Osteocyte (in vitro differentiated cells): ENCODE measurements at regions not wholly inside any gene's neighbourhood (a gene's known extent, or its start where the extent isn't known, plus 50 kb on each side); places are given as distances from the start of the nearest gene placed in this dataset.

ENCODE experiments used
- DNase-seq: peaks from one replicate; pipeline ENCODE4 v3.0.0; 2021; ENCODE audit warnings: mixed read lengths; ENCODE audit not compliant: unreplicated experiment; ENCODE audit errors: extremely low spot score
- H3K27ac Mint-ChIP-seq: one replicate; pipeline ENCODE4 v1.8.0; 2021; ENCODE audit warnings: mild to moderate bottlenecking, mixed read lengths; ENCODE audit not compliant: unreplicated experiment
- H3K27me3 Mint-ChIP-seq: one replicate; pipeline ENCODE4 v1.8.0; 2021; ENCODE audit warnings: mixed read lengths; ENCODE audit not compliant: unreplicated experiment
- H3K36me3 Mint-ChIP-seq: one replicate; pipeline ENCODE4 v1.8.0; 2021; ENCODE audit warnings: mixed read lengths; ENCODE audit not compliant: unreplicated experiment
- H3K4me1 Mint-ChIP-seq: one replicate; pipeline ENCODE4 v1.8.0; 2021; ENCODE audit warnings: mixed read lengths; ENCODE audit not compliant: unreplicated experiment
- H3K4me3 Mint-ChIP-seq: one replicate; pipeline ENCODE4 v1.8.0; 2021; ENCODE audit warnings: mild to moderate bottlenecking, moderate library complexity, mixed read lengths; ENCODE audit not compliant: unreplicated experiment
- H3K9me3 Mint-ChIP-seq: one replicate; pipeline ENCODE4 v1.8.0; 2021; ENCODE audit warnings: mixed read lengths; ENCODE audit not compliant: unreplicated experiment
- TF ChIP-seq, protein P1 (sequence below): fragments of 200-600 bp; sonication (generic); IDR thresholded peaks from 2 replicates; pipeline ENCODE4 v1.5.0; 2021; ENCODE audit warnings: antibody characterized with exemption, mild to moderate bottlenecking, moderate library complexity

GRCh38 chr5:125503946-125504345 lies 757.5 kb upstream of the ZNF608 start:
- no peaks in the 10 kb centered on the region for H3K36me3 Mint-ChIP-seq
- no peaks in the 10 kb centered on the region for H3K27me3 Mint-ChIP-seq
- DNase-seq, result no peak

DNA sequence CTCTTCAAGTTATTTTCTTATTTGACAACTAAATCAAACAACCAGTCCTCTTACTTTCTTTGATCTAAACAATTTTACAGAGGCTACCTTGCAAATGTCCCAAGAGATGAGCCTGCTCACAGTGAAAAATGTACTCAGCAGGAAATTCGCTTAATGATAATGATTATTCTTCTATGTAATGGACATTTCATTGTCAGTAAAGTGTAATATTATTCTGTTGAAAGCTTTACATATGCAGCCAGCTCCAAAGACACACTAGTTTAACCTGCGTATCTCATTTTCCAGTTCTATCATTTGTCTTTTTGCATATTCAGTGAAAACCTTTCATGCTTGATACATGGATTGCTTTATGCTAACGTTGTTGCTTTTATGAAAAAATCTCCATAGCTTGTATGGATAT lies 758.7 kb upstream of the ZNF608 start:
- TF ChIP-seq, protein P1, sequence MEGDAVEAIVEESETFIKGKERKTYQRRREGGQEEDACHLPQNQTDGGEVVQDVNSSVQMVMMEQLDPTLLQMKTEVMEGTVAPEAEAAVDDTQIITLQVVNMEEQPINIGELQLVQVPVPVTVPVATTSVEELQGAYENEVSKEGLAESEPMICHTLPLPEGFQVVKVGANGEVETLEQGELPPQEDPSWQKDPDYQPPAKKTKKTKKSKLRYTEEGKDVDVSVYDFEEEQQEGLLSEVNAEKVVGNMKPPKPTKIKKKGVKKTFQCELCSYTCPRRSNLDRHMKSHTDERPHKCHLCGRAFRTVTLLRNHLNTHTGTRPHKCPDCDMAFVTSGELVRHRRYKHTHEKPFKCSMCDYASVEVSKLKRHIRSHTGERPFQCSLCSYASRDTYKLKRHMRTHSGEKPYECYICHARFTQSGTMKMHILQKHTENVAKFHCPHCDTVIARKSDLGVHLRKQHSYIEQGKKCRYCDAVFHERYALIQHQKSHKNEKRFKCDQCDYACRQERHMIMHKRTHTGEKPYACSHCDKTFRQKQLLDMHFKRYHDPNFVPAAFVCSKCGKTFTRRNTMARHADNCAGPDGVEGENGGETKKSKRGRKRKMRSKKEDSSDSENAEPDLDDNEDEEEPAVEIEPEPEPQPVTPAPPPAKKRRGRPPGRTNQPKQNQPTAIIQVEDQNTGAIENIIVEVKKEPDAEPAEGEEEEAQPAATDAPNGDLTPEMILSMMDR, result no peak
- H3K27me3 Mint-ChIP-seq, result no peaks in the 10 kb centered on the region

More at GRCh38 chr5:125503946-125504345, 757.5 kb upstream of the ZNF608 start:
- Mint-ChIP-seq H3K27ac (no peak overlapping the region), H3K4me1 (peaks cover 6% of the 10 kb centered on the region), H3K9me3 (no peaks in the 10 kb centered on the region), H3K4me3 (no peak overlapping the region)
- TF ChIP-seq, protein P1, result no peak

GRCh38 chr5:125506124-125506523 lies 759.7 kb upstream of the ZNF608 start:
- H3K36me3 Mint-ChIP-seq, result peaks cover 3% of the 10 kb centered on the region
- H3K27me3 Mint-ChIP-seq, result no peaks in the 10 kb centered on the region
- no peak for DNase-seq
- H3K9me3 Mint-ChIP-seq, result no peaks in the 10 kb centered on the region
- no peak overlapping the region for H3K27ac Mint-ChIP-seq
- peaks cover 3% of the 10 kb centered on the region for H3K4me1 Mint-ChIP-seq
- H3K4me3 Mint-ChIP-seq, result no peak overlapping the region
- TF ChIP-seq, protein P1, result no peak

More for the DNA sequence above, 758.7 kb upstream of the ZNF608 start:
- Mint-ChIP-seq H3K9me3 (no peaks in the 10 kb centered on the region), H3K36me3 (peaks cover 3% of the 10 kb centered on the region), H3K27ac (no peak overlapping the region), H3K4me3 (no peak overlapping the region), H3K4me1 (no peaks in the 10 kb centered on the region)
- no peak for DNase-seq

DNA sequence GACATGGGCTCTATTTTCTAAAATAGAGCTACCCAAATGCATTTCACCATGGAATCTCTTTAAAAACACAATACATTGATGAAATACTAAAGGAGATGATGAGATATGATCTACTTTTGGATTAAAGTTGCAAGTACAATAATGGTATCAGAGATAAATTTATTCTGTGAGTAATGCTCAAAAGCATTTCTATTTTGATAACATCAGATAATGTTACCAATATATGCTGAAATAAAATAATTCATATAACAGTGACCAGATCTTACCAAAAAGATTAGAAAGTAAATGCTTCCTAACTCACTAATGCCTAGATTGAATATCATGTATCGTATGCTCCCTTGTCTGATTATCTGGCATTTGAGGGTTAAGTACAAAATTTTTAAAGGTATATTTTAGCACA lies 761.8 kb upstream of the ZNF608 start:
- DNase-seq, result no peak
- TF ChIP-seq, protein P1, result no peak
- Mint-ChIP-seq H3K9me3 (no peaks in the 10 kb centered on the region), H3K36me3 (peaks cover 3% of the 10 kb centered on the region), H3K27me3 (no peaks in the 10 kb centered on the region), H3K27ac (no peak overlapping the region), H3K4me3 (no peak overlapping the region), H3K4me1 (peaks cover 3% of the 10 kb centered on the region)

DNA sequence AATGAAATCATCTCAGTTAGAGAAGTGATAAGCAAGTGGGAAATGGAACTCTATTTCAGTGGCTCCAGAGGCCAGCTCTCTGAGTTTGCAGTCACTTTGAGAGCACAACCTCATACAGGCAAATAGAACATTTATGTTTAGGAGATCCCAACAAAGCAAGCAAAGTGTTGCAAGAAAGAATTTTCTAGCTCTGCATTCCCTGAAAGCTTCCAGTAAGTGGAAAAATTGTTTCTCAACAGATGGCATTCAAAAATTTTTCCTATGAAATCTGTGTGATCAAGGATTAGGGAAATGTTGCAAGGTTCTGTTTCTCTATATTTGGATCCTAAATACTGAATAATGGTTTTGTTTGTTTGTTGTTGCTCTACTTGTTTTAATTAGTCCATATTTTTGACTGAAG lies 764.2 kb upstream of the ZNF608 start:
- H3K9me3 Mint-ChIP-seq, result no peaks in the 10 kb centered on the region
- H3K27ac Mint-ChIP-seq, result no peak overlapping the region
- peaks cover 3% of the 10 kb centered on the region for H3K4me1 Mint-ChIP-seq
- no peak overlapping the region for H3K4me3 Mint-ChIP-seq
- TF ChIP-seq, protein P1, result no peak
- H3K27me3 Mint-ChIP-seq, result no peaks in the 10 kb centered on the region
- DNase-seq, result no peak
- H3K36me3 Mint-ChIP-seq, result peaks cover 3% of the 10 kb centered on the region
